SHP77 (cell line): ENCODE measurements at regions not wholly inside any gene's neighbourhood (a gene's known extent, or its start where the extent isn't known, plus 50 kb on each side); places are given as distances from the start of the nearest gene placed in this dataset.
"Not testable (repeated sequence)": the region's sequence is repeated elsewhere in the genome, so short reads cannot be mapped to it uniquely, and the experiment has no call there.

Experiments used
- DNase-seq, 2 experiments: peaks; one replicate each; lab custom pipeline; 2025; lab: John Stamatoyannopoulos, UW

DNA sequence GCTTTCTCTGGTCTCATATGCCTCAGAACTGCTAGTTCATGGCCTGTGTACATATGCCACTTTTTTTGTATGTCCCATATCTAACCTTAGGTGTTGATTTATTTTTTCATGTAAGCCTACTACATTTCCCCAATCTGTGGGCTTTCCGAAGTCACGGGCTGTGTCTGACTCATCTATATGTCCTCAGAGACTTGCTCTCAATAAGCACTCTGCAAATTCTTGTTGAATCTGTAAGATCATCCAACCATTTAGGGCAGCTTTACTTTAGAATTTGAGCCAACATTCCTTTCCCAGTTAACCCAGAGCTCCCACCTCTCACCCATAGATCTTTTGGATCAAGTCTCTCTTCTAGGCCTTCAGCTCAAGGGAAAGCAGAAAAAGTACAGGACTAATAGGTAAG, 263.4 kb downstream of the SEC61B start:
- no peak for DNase-seq

DNA sequence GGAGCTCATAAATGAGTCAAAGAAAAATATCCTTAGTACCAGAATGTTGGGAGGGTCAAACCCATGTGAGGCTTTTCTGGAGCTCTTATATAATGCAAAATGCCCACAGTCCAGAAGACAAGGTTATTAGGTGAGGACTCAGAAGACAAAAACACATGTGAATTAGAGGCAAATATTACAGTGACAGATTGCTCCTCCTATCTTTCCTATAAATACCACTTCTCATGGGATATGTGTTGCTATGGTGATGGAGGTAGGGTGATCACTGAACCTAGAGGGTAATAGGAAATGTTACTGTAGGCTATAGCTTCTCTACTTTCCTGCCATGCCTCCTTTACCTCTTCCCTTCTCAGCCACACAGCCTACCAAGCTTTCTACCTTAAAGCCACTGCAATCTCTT, 264.6 kb downstream of the SEC61B start:
- no peak for DNase-seq

DNA sequence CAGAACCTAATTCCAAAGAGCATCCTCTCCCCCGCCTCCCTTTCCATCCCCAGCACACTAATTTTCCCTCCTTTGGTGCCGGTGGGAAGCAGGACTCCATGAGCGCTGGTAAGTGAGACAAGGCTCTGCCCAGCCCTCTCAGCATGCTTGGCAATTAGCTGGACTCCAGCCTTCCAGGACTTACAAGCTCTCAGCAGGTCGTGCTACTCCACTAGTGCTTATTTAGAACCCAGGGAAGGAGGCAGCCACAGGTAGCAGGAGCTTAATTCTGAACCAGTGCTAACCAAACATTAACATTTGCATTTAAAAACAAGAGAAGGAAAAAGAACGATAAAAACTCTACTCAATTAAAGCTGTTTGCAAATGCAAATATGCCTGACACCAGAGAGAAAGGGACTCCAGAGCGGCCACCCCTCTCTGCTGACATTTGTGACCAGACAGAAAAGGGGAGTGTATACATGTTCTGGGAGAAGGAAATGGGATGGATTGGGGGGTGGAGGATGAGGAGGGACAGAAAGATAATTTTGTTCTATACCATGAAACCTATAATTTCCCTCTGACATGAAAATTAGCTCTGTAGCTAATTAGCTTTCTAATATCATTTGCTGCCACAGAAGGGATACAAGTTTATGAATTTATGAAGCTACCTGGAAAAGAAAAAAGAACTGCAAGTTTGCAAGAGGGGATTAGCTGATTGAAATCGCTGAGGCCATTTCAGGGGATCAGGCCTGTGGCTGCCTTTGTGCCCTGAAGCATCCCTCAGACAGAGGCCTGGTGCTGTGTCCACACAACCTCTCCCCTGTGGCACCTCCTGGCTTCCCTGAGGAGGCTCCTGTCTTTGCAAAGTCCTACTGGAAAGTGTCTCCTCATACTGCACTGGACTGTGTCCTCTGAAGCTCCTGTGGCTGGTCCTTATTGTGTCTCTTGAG, 266.3 kb downstream of the SEC61B start:
- DNase-seq = no peak

DNA sequence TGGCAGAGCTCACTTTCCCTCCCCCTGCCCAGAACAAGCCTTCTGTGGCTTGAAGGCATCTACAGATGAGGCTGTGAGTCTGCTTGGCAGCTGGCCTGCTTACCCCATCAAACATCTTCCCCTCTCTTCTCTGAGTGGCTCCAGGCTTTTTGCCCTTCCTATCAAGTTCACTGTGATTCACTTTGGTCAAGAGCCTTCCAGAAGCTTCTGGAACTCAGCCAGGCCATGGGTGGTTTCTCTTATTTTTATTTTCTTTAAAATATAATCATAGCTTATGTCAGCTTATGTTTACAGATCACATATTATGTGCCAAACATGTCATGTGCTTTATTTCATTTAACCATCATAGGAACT, 267.0 kb downstream of the SEC61B start:
- DNase-seq = no peak

DNA sequence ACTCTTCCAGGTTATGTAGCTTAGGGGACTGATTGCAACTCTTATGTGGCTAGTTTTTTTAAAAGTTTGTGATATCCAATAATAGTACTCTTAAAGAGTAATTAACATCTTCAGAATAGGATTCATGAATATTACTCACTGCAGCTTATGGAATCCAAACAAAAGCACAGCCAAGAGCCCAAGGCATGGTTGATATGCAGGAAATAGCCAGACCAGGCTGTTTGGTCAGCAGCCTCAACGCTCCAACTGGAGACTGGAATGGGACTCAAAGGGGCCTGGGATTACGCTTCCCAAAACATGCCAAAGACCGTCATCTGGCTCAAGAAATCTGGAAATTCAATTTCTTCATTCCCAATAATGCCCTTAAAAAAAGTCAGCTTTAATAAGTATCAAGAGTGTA, 268.6 kb downstream of the SEC61B start:
- DNase-seq = no peak

DNA sequence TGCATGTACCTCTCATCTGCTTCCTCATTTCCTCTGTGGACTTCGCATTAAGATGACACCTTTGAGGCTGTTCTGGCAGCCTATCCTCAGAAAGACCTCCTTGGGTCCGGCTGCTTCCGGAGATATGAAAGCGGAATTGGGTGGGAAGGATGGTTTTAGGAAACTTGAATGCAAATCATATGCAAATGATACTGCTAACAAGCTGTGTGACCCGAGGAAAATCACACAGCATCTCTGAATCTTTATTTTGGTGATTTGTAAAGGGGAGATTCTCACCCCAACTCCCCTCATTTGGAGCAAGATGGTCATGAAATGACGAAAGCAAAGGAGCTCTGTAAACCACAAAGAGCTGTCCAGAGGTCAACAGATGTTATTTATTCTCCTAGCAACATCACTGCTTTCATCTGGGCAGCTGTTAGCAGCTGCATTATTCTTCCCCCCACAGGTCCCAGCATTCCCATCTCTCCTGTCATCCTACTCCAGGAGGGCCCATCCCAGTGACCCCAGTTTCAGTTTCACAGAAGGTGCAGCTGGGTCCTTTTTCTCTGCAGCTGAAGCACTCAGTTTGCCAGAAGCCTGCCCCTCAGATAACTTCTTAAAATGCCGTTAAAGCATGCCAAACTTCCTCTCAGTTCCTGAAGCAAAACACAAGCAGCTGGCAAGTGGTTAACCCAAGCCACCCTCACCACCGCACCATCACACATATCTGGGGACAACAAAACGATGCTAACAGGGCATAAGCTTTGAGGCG, 269.5 kb downstream of the SEC61B start:
- DNase-seq = no peak

DNA sequence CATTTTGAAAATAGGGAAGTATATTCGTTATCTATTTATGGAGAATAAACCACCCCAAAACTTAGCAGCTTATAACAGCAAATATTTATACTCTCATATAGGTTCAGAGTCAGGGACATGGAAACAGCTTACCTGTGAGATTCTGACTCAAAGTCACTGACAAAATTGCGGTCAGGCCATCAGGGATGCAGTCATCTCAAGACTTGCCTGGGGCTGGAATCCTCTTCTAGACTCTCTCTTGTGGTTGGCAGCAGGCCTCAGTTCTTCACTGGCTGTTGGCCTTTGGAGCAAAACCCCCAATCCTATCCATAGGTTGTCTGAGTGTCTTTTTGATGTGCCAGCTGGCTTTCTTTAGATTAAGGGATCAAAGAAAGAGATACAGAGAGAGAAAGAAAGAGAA, 275.6 kb downstream of the SEC61B start:
- no peak for DNase-seq

DNA sequence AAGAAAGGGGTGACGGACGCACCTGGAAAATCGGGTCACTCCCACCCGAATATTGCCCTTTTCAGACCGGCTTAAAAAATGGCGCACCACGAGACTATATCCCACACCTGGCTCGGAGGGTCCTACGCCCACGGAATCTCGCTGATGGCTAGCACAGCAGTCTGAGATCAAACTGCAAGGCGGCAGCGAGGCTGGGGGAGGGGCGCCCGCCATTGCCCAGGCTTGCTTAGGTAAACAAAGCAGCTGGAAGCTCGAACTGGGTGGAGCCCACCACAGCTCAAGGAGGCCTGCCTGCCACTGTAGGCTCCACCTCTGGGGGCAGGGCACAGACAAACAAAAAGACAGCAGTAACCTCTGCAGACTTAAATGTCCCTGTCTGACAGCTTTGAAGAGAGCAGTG, 276.9 kb downstream of the SEC61B start:
- DNase-seq = not testable (repeated sequence)

DNA sequence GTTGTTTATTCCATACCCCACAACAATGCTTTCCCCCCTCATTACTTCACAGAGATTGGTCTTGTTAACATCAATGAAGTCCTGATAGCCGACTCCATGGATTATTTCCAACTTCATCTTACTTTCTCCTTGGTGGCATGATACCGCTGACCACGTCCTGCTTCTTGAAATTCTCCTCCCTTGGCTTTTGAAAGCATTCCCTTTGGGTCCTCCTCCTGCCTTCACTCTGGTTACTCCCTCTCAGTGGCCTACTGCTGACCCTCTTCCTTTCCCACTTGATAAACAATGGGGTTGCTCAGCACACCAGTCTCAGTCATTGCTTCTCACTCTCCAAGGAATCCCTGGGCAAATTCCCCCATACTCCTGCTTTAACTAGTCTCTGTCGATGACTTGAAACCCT, 283.9 kb downstream of the SEC61B start:
- DNase-seq = no peak

DNA sequence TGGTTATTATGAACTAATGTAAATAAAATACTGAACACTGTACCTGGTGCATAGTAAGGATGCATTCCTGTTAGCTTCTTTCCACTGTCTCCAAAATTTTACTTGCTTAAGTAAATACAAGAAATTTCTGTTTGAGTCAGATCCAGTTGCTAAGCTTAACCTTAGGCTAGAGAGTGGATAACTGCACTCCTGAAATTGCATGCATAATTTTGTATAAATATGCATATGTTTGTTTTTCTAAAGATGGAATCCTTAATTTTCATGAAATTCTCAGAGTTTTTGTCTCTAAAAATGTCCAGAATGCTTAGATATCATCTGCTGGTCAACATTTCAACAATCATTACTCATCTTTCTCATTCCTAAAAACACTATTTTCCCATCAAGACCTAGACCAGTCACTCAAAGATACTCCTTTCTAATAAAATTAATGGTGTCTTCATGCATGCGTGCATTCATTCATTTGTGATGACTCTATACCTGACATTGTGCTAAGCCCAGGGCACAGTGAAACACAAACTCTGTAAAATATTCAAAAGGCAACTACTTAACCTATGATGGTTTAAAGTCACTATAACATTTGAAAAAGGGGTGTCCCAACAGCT, 284.8 kb downstream of the SEC61B start:
- DNase-seq = no peak

DNA sequence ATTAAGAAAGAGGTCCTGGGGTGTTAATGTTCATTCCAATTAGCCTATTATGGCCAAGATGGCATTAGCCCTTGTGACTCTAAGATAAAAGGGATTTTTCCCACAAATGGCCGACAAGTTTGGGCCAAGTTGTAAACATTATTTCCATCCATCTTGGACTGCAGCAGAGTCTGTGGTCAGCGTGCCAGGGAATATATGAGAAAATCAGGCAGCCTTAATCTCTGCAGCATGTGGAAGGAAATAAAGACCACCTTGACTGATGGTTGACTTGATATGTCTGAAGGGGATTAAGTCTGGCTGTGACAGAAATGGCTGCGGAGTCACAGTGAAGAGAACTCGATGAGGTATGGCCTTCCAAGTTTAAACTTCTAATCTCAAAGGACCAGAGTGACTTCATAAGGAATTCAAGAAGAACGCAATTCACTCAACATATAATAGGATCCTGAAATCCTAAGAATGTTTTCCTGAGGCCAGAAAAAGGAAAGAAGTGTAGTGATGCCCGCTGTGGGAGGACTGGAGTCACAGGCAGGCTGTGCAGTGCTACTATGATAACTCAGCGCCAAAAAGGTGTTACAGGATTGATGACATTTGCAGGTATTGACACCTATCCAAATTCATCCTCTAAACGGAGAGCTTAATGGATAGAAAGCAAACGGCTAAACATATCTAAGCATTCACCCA, 287.1 kb downstream of the SEC61B start:
- DNase-seq = no peak

DNA sequence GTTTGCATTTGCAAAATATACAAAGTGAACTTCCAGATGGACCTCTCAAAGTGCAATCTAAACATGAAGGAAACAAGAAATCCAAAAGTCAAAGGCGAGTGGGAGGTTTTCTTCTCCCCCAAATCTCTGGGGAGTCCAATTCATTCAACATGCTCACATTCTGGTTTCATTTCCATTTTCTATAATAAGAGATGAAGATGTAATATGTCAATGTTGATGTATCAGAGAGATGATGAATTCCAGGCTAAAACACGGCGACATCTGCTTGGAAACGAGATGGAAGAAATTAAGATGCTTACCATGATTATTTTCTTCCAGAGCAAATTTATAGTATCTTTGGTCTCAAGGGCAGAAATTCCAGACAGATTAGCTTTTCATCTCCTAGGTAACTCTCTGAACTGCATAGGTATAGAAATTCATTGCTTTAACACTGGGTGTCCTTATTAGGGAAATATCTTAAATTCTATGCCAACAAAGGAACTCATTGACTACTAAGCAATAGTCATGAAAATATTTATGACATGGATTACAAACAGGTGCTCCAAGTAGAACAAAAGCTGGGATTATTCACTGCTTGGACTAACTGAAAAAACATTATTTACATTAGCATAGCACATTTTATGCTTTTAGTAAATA, 287.9 kb downstream of the SEC61B start:
- no peak for DNase-seq

DNA sequence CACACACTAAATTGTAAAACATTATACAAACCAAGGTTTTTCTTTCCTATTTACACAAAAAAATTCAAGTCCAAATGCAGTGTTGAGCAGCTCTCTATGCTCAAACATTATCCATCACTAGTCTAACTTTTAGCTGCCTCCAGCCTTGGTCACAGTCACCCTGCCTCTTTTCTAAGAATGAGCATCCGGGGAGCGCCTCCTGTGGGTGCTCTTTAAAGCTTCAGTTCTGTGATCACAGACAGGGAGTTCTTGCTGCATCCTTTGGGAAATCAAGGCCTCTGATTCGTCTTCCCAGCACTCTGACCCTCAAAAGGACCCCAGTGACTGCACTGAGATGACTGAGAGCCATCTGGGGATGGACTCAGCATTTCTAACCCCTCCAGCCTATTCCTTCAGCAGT, 289.6 kb downstream of the SEC61B start:
- no peak for DNase-seq

DNA sequence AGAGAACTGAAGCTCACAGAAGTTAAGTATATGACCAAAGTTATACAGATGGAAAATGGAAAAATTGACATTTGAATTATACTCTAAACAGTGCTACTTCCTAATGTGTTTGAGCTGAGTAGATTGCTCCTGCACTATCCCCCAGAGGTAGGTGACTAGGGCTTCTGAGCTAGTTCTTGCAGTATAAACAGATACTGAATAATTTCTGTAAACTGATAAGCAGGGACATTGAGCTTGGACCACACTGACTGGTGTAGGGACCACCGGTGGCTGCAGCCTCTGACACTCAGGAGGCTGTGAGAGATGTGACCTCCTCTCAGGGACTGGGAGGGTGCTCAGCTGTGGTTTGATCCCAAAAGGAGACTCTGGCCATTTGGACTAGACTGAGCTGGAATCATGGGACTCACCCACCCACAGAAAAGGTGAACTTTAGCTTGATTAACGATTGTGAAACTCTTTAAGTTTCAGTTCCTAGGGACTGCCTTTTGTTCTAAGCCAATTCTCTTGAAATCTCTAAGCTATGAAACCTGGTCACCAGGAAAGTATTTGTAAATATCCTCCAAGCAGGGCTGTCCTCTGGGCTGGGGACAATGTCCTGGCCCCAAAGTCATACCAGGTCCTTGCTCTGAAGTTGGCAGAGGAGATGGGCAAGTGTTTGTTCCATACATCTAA, 291.5 kb downstream of the SEC61B start:
- DNase-seq = no peak

DNA sequence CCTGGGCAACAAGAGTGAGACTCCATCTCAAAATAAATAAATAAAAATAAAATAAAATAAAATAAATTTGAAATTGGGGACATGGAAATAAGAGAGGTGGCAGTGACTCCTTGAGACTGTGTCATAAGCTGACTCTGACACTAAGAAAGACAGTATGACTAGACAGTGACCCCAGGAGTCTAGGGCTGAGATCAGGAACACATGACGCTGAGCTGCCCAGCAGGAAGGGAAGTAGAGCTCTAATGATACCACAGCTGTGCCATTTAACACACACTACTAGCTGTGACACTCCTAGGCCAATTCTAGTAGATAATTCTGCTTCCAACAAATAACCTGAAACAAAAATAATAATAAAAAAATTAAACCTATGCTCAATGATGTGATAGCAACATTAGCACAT, 293.0 kb downstream of the SEC61B start:
- no peak for DNase-seq

DNA sequence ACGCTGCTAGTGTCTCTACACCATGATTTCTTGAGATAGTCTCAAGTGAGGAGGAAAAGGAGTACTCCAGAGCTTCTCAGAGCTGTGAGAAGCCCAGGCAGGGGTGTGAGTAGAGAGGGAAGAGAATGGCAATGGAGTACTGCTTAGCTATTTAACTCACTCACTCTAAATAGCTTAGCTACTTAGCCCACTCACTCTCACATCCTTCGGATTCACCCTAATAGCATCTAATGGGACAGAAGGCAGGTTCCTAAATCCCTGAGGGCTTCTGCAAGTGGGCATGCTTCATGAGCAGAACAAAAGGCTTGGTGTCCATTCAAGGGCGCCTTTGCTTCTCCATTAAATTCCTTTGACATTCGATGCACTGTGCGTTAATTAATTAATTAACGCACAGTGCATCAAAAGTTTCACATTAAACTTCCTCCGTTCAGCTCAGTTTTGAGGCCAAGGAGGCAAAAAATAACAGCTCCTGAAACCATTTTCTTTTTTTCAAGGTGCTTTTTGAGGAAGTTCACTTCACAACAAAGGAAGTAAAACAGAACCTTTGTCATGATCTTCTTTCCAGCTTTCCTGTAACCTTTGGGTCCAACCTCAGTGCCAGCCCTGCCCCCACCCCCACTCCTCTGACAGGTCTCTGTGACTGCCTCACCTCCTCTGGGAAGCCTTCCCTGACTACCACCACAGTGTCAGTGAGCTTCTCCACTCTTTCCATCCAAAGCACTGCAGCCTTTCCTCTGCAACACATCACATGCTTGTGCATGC, 294.0 kb downstream of the SEC61B start:
- no peak for DNase-seq

DNA sequence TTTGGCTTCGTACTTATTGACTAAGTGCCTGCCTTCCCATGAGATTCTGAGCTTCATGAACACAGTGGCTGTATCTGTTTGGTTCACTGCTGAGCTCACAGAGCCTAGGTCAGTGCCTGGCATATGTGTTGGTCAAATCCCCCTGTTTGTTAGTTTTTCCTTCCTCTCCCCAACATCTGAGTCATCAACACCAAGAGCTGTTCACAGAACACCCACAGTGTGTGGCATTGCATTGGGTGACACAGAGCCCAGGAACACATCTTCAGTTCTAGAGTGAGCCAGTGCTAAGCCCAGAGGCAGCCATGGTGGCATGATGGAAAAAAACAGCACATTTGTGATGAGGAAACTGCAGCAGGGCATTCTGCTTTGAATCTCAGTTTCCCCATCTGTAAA, 294.6 kb downstream of the SEC61B start:
- no peak for DNase-seq

DNA sequence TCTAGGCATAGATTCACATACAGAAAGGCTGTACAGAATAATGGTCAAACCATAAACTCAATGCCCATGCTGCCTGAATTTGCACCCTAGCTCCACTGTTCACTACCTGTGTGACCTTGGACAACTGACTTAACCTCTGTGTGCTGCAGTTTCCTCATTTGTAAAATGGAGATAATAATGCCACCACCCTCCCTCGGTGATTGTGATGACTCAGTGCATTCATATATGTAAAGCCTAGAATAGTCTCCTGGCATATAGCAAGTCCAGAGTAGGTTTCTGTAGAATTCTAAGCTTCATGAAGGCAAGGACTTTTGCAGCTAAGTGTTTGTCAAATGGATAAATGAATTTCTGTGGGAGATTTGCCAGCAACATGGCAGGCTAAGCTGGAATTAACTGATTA, 297.8 kb upstream of the NR4A3 start:
- no peak for DNase-seq

DNA sequence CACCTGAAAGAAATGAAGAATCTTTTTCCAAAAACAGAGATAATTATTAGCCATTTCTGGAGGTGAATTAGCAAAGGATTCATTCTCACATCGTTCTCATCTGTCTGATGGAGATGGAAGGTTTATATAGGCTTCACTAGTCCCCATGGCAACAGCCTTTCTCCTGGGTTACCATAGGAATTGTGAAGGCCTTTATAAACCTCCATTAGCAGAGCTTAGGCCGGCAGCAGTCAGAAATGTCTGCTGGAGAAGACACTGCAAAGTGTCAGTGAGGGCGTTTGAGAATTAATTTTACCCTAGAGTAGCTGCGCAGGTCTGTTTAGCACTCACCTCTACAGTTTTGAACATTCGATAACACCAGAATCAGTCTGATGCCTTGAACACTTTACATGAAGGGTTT, 290.4 kb upstream of the NR4A3 start:
- no peak for DNase-seq

DNA sequence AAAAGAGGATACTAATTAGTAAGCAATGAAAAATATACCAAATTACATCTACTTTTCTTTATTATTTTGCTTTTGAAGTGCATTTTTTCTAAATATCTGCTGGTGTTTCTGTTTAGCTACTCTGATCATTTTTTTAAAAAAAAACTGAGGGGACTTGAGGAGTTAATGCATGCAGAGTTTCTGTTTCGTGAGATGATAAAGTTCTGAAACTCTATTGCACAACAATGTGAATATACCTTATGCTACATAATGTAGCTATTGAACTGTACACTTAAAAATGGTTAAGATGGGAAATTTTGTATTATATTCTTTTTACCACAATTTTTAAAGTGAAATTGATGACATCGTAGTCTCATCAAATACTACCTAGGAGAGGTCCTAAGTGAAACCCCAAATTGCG, 288.3 kb upstream of the NR4A3 start:
- DNase-seq = no peak

DNA sequence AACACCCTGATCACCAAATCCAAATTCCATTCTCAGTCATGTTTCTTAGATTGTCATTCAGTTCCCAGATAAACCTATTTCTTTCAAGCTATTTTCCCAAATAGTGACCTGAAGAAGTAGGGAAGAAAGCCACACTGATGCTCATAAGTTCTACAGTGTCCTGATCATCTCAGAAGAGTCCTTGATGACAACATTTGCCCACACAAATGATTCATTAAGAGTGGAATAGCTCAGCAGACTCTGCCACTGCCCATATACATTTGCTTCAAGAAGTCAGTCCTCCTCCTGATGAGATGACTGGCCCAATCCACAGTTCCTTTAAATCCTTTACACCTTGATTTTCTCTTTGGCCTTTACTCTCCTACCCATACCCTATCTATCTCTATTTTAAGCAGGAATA, 283.7 kb upstream of the NR4A3 start:
- DNase-seq = no peak
